ENCODE measurements at regions not wholly inside any gene's neighbourhood (a gene's known extent, or its start where the extent isn't known, plus 50 kb on each side); places are given as distances from the start of the nearest gene placed in this dataset.

DNA sequence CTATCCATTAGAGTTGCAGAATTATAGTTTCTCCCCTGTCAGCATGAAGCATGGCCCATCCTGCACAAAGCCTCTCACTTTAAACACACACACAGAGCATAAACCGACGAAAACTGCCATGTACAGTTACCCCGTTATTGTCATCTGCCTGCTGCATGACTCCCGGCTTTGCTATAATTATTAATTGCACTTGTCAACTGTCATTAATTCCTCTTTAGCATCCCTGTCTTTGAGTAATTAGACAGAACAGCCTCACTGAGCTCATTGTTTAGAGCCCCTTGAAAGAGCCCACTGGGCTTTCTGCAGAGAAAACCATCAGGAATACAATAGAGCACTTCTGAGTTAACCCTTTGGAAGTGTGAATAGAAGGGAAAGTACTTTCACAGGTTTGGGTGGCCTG, 307.2 kb upstream of the SOX5 start:
- no peaks in the 10 kb centered on the region for H3K27me3 Mint-ChIP-seq
- no peaks in the 10 kb centered on the region for H3K79me2 ChIP-seq (ENCODE audit: control insufficient read depth, insufficient read depth, low read length)
- no peak overlapping the region for H3K4me3 Mint-ChIP-seq
- H3K27me3 ChIP-seq (replicated peaks in 1 of 4; ENCODE audit: control extremely low read depth in 1 of 4, control insufficient read depth in 3 of 4, insufficient read depth in 4 of 4, low read length in 3 of 4): no peaks in the 10 kb centered on the region
- no peak overlapping the region for H2AFZ ChIP-seq (ENCODE audit: insufficient read depth, low read depth, low read length, poor library complexity, severe bottlenecking)
- H3K4me1 Mint-ChIP-seq: no peaks in the 10 kb centered on the region
- H3K9me3 ChIP-seq (ENCODE audit: control extremely low read depth in 1 of 3, control insufficient read depth in 2 of 3, insufficient read depth in 1 of 3, low read length in 2 of 3): peaks cover 0 to 2% (median 0%) of the 10 kb centered on the region in 3 donors
- ATAC-seq (ENCODE audit: low read depth) (no peak), DNase-seq (no peak)
- no peaks in the 10 kb centered on the region for H4K20me1 ChIP-seq (ENCODE audit: control insufficient read depth, insufficient read depth, low read length, poor library complexity, severe bottlenecking)
- no peak overlapping the region for H3K9ac ChIP-seq (ENCODE audit: low read length)
- no peak overlapping the region for H3K4me3 ChIP-seq (ENCODE audit: control extremely low read depth in 1 of 5, extremely low read depth in 1 of 5, insufficient read depth in 1 of 5, low read depth in 2 of 5, low read length in 4 of 5)
- no peaks in the 10 kb centered on the region for H3K4me1 ChIP-seq (ENCODE audit: control insufficient read depth in 2 of 2, insufficient read depth in 2 of 2, low read length in 2 of 2)
- CTCF ChIA-PET: no interaction called here
- H3K27ac Mint-ChIP-seq: no peak overlapping the region
- WGBS (ENCODE audit: insufficient coverage): 100% methylated on average over 3 of the region's 4 CpGs
- no peaks in the 10 kb centered on the region for H3K36me3 ChIP-seq (replicated peaks in 1 of 2; ENCODE audit: control extremely low read depth in 1 of 2, control insufficient read depth in 1 of 2, extremely low read depth in 1 of 2, insufficient read depth in 2 of 2, low read length in 1 of 2)
- intact Hi-C loops (cut with micrococcal nuclease): no loop called here
- H3K27ac ChIP-seq (ENCODE audit: low read length in 2 of 2): no peak overlapping the region
- no peaks in the 10 kb centered on the region for H3K9me3 Mint-ChIP-seq (ENCODE audit: insufficient read depth)
- H3K4me2 ChIP-seq (replicated peaks; ENCODE audit: low read depth, low read length, poor library complexity, severe bottlenecking): no peak overlapping the region
- TF ChIP-seq, protein P1, sequence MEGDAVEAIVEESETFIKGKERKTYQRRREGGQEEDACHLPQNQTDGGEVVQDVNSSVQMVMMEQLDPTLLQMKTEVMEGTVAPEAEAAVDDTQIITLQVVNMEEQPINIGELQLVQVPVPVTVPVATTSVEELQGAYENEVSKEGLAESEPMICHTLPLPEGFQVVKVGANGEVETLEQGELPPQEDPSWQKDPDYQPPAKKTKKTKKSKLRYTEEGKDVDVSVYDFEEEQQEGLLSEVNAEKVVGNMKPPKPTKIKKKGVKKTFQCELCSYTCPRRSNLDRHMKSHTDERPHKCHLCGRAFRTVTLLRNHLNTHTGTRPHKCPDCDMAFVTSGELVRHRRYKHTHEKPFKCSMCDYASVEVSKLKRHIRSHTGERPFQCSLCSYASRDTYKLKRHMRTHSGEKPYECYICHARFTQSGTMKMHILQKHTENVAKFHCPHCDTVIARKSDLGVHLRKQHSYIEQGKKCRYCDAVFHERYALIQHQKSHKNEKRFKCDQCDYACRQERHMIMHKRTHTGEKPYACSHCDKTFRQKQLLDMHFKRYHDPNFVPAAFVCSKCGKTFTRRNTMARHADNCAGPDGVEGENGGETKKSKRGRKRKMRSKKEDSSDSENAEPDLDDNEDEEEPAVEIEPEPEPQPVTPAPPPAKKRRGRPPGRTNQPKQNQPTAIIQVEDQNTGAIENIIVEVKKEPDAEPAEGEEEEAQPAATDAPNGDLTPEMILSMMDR (IDR thresholded peaks at IDR 0.05): no peak
- TF ChIP-seq EZH2 (IDR thresholded peaks at IDR 0.05; ENCODE audit: borderline replicate concordance, insufficient read depth, low read depth, low read length, poor library complexity, severe bottlenecking): no peak
- POLR2A ChIA-PET: no interaction called here

DNA sequence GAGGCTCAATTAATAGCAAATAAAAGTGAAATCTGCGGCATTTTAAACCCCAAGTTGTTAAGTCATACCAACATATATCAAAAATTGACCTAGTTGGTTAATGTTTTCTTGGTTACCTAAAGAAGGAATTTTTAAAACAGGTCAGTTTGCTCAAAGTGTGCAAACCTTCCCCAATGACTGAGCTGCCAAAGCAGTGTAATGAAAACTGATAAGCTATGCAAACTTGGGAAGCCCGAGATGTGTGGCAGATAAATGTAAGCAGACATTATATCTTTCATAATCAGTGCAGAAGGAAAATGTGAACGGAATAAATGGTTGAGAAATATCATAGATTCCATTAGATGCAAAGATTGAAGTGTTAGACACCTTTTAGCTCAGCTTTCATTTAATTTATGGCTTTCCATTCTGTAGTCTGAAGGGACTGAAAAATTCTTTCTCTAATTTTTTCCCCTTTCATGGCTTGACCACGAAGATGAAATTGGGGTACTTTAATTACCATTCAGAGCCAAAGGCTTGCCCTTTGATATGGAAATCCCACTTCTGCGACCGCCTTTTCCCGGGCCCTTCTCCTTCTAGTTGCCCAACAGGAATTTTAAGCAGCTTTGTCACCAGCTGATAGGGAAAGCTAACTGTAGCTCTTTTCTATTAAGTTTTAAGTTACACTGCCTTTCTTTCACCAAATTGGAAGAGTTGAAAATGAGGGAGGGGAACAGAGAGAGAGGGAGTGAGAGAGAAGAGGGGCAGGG, 306.6 kb upstream of the SOX5 start:
- H3K9me3 ChIP-seq (ENCODE audit: control extremely low read depth in 1 of 3, control insufficient read depth in 2 of 3, insufficient read depth in 1 of 3, low read length in 2 of 3): peaks cover 0 to 2% (median 0%) of the 10 kb centered on the region in 3 donors
- no peak overlapping the region for H3K4me2 ChIP-seq (replicated peaks; ENCODE audit: low read depth, low read length, poor library complexity, severe bottlenecking)
- Mint-ChIP-seq H3K9me3 (ENCODE audit: insufficient read depth) (no peaks in the 10 kb centered on the region), H3K27ac (no peak overlapping the region), H3K4me1 (no peaks in the 10 kb centered on the region), H3K4me3 (no peak overlapping the region), H3K27me3 (no peaks in the 10 kb centered on the region)
- ChIA-PET POLR2A (no interaction called here), CTCF (no interaction called here)
- no peaks in the 10 kb centered on the region for H3K4me1 ChIP-seq (ENCODE audit: control insufficient read depth in 2 of 2, insufficient read depth in 2 of 2, low read length in 2 of 2)
- ATAC-seq (ENCODE audit: low read depth): no peak
- no peak for DNase-seq
- H2AFZ ChIP-seq (ENCODE audit: insufficient read depth, low read depth, low read length, poor library complexity, severe bottlenecking): no peak overlapping the region
- no peaks in the 10 kb centered on the region for H3K79me2 ChIP-seq (ENCODE audit: control insufficient read depth, insufficient read depth, low read length)
- H3K27me3 ChIP-seq (replicated peaks in 1 of 4; ENCODE audit: control extremely low read depth in 1 of 4, control insufficient read depth in 3 of 4, insufficient read depth in 4 of 4, low read length in 3 of 4): no peaks in the 10 kb centered on the region
- TF ChIP-seq, protein P1 (IDR thresholded peaks at IDR 0.05): no peak
- TF ChIP-seq EZH2 (IDR thresholded peaks at IDR 0.05; ENCODE audit: borderline replicate concordance, insufficient read depth, low read depth, low read length, poor library complexity, severe bottlenecking): no peak
- H3K36me3 ChIP-seq (replicated peaks in 1 of 2; ENCODE audit: control extremely low read depth in 1 of 2, control insufficient read depth in 1 of 2, extremely low read depth in 1 of 2, insufficient read depth in 2 of 2, low read length in 1 of 2): no peaks in the 10 kb centered on the region
- intact Hi-C loops (cut with micrococcal nuclease): no loop called here
- WGBS (ENCODE audit: insufficient coverage): 89% methylated on average over 3 of the region's 7 CpGs
- H4K20me1 ChIP-seq (ENCODE audit: control insufficient read depth, insufficient read depth, low read length, poor library complexity, severe bottlenecking): no peaks in the 10 kb centered on the region
- H3K27ac ChIP-seq (ENCODE audit: low read length in 2 of 2): no peak overlapping the region
- no peak overlapping the region for H3K9ac ChIP-seq (ENCODE audit: low read length)
- no peak overlapping the region for H3K4me3 ChIP-seq (ENCODE audit: control extremely low read depth in 1 of 5, extremely low read depth in 1 of 5, insufficient read depth in 1 of 5, low read depth in 2 of 5, low read length in 4 of 5)
